Caco-2 (cell line): ENCODE measurements at regions not wholly inside any gene's neighbourhood (a gene's known extent, or its start where the extent isn't known, plus 50 kb on each side); places are given as distances from the start of the nearest gene placed in this dataset.

Experiments
- BruUV-seq: library from RNA; stranded (reverse); fragments of 400-500 nt; replicated peaks from 2 replicates; lab custom pipeline; 2021; lab: Mats Ljungman, UMichigan
- CTCF ChIA-PET: fragments of 300-600 bp; sonication (Branson Sonifier 250); formaldehyde crosslinking; loops from one replicate; lab custom pipeline; 2022; ENCODE audit warnings: antibody characterized with exemption; lab: Charles Lee
- POLR2A ChIA-PET: fragments of 300-600 bp; sonication (Branson Sonifier 250); formaldehyde crosslinking; loops from one replicate; lab custom pipeline; 2022; ENCODE audit warnings: antibody characterized with exemption; lab: Charles Lee
- DNase-seq, 2 experiments: peaks; one replicate each; pipeline versions ENCODE4 v3.0.0 to v3.0.0-alpha.2; 2020 to 2022
- H3K27me3 ChIP-seq: replicated peaks from 2 replicates; pipeline ENCODE4 v1.6.0; 2011; ENCODE audit warnings: low read length; ENCODE audit not compliant: control insufficient read depth, insufficient read depth
- H3K36me3 ChIP-seq: 2 replicates; pipeline ENCODE4 v1.5.1; 2011; ENCODE audit warnings: low read length; ENCODE audit not compliant: control insufficient read depth, insufficient read depth
- H3K4me1 ChIP-seq: fragments of 250-450 bp; sonication (Bioruptor Pico); 2 replicates; pipeline ENCODE4 v1.5.1; 2020; ENCODE audit warnings: mild to moderate bottlenecking
- H3K4me3 ChIP-seq: 2 replicates; pipeline ENCODE4 v1.5.1; 2011; ENCODE audit warnings: low read depth, mild to moderate bottlenecking, control low read depth, low read length
- H3K9me3 ChIP-seq: fragments of 250-450 bp; sonication (Bioruptor Pico); 2 replicates; pipeline ENCODE4 v1.5.1; 2020; ENCODE audit warnings: mild to moderate bottlenecking, moderate library complexity
- H3K27ac Mint-ChIP-seq: one replicate; pipeline ENCODE4 v1.8.0; 2022; ENCODE audit warnings: mixed read lengths; ENCODE audit not compliant: unreplicated experiment
- H3K27me3 Mint-ChIP-seq: one replicate; pipeline ENCODE4 v1.8.0; 2022; ENCODE audit warnings: mixed read lengths; ENCODE audit not compliant: insufficient read depth, unreplicated experiment
- H3K36me3 Mint-ChIP-seq: one replicate; pipeline ENCODE4 v1.8.0; 2022; ENCODE audit warnings: mild to moderate bottlenecking, mixed read lengths; ENCODE audit not compliant: insufficient read depth, unreplicated experiment
- H3K4me1 Mint-ChIP-seq: one replicate; pipeline ENCODE4 v1.8.0; 2022; ENCODE audit warnings: low read depth, mixed read lengths; ENCODE audit not compliant: unreplicated experiment
- H3K4me3 Mint-ChIP-seq: one replicate; pipeline ENCODE4 v1.8.0; 2022; ENCODE audit warnings: mild to moderate bottlenecking, moderate library complexity, mixed read lengths; ENCODE audit not compliant: unreplicated experiment
- H3K9me3 Mint-ChIP-seq: one replicate; pipeline ENCODE4 v1.8.0; 2022; ENCODE audit warnings: mixed read lengths; ENCODE audit not compliant: unreplicated experiment
- intact Hi-C: fragments of 100-400 bp; cut with micrococcal nuclease; formaldehyde crosslinking; loops from one replicate; pipeline ENCODE4 v1.10.0; 2022; ENCODE audit not compliant: unreplicated experiment
- TF ChIP-seq, protein P1 (sequence below), 2 experiments: fragments of 200-600 bp in 1 of 2; IDR thresholded peaks; 1 replicate in 1 of 2; 2 replicates in 1 of 2; pipeline versions ENCODE4 v1.5.1 to v1.8.0; 2011 to 2022; ENCODE audit warnings: antibody characterized with exemption in 1 of 2, control low read depth in 1 of 2, inconsistent platforms in 1 of 2, low read depth in 1 of 2, low read length in 1 of 2, mild to moderate bottlenecking in 1 of 2, moderate library complexity in 1 of 2; ENCODE audit not compliant: insufficient read depth in 1 of 2, severe bottlenecking in 1 of 2, unreplicated experiment in 1 of 2

DNA sequence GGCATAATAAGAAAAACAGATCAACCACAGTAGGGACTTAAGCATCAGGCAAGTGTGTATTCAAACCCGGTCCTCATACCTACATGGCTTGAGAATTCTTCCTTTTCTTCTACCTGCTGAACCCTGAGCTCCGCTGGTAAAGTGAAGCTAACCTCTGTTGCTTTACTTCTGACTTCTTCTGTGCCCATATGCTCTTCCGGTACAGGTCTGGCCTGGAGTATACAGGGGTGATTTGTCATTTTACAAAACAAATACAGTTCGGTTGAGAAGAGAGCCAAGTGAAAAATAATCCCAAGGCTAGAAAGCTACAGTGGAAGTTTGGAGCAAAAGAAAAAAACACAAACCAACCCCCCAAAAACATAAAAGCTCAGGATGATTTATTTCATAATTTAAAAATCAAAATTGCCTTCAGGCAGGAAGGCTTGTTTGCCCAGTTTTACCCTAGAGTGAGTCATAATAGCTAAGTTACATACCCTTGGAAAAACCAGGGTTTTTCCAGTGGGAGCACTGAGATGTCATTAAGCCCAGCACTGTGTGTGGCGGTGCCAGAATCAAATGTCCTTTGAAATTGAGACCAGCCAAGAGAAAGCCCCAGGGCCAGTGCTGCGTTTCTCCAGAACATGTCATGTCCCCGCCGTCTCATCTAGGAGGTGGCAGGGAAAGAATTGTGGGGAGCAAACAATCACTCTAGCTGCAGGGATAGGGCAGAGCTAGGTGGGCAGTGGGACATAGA lies 305.5 kb upstream of the ISX start:
- H3K9me3 Mint-ChIP-seq, result no peaks in the 10 kb centered on the region
- Histone ChIP-seq H3K27me3 (no peaks in the 10 kb centered on the region), H3K36me3 (no peaks in the 10 kb centered on the region), H3K4me3 (no peak overlapping the region), H3K4me1 (no peaks in the 10 kb centered on the region), H3K9me3 (no peaks in the 10 kb centered on the region)
- peaks cover 12% of the 10 kb centered on the region for H3K27me3 Mint-ChIP-seq
- BruUV-seq, result no TSS peak
- ChIA-PET POLR2A (no interaction called here), CTCF (no interaction called here)
- no peaks in the 10 kb centered on the region for H3K4me1 Mint-ChIP-seq
- no peaks in the 10 kb centered on the region for H3K36me3 Mint-ChIP-seq
- H3K27ac Mint-ChIP-seq, result no peak overlapping the region
- TF ChIP-seq, protein P1, sequence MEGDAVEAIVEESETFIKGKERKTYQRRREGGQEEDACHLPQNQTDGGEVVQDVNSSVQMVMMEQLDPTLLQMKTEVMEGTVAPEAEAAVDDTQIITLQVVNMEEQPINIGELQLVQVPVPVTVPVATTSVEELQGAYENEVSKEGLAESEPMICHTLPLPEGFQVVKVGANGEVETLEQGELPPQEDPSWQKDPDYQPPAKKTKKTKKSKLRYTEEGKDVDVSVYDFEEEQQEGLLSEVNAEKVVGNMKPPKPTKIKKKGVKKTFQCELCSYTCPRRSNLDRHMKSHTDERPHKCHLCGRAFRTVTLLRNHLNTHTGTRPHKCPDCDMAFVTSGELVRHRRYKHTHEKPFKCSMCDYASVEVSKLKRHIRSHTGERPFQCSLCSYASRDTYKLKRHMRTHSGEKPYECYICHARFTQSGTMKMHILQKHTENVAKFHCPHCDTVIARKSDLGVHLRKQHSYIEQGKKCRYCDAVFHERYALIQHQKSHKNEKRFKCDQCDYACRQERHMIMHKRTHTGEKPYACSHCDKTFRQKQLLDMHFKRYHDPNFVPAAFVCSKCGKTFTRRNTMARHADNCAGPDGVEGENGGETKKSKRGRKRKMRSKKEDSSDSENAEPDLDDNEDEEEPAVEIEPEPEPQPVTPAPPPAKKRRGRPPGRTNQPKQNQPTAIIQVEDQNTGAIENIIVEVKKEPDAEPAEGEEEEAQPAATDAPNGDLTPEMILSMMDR (IDR thresholded peaks at IDR 0.05; ENCODE audit: insufficient read depth in 1 of 2, low read depth in 1 of 2, low read length in 1 of 2, severe bottlenecking in 1 of 2, unreplicated experiment in 1 of 2), result no peak
- DNase-seq, result no peak
- H3K4me3 Mint-ChIP-seq, result no peak overlapping the region
- intact Hi-C loops, result no loop called here

DNA sequence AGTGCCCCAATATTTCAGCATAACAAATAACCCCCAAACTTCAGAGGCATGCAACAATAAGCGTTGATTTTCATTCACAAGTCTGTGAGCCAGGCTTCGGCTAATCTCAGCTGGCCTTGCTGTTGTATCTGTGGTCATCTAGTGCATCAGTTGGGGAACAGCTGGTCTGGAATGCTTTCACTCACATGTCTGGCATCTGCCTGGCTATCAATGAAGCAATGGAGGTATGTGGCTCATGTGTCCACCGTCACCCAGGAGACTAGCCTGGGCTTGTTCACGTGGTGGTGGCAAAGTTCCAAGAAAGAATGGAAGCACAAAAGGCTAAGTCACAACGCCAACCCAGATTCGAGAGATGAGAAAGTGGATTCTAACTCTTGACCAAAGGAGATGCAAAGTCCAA lies 304.8 kb upstream of the ISX start:
- Histone ChIP-seq H3K4me3 (no peak overlapping the region), H3K27me3 (no peaks in the 10 kb centered on the region), H3K4me1 (no peaks in the 10 kb centered on the region), H3K36me3 (no peaks in the 10 kb centered on the region), H3K9me3 (no peaks in the 10 kb centered on the region)
- ChIA-PET POLR2A (no interaction called here), CTCF (no interaction called here)
- BruUV-seq, result no TSS peak
- TF ChIP-seq, protein P1 (IDR thresholded peaks at IDR 0.05; ENCODE audit: insufficient read depth in 1 of 2, low read depth in 1 of 2, low read length in 1 of 2, severe bottlenecking in 1 of 2, unreplicated experiment in 1 of 2), result no peak
- H3K27ac Mint-ChIP-seq, result no peak overlapping the region
- no peak overlapping the region for H3K4me3 Mint-ChIP-seq
- H3K4me1 Mint-ChIP-seq, result no peaks in the 10 kb centered on the region
- H3K9me3 Mint-ChIP-seq, result no peaks in the 10 kb centered on the region
- no peak for DNase-seq
- intact Hi-C loops, result no loop called here
- no peaks in the 10 kb centered on the region for H3K36me3 Mint-ChIP-seq
- H3K27me3 Mint-ChIP-seq, result peaks cover 12% of the 10 kb centered on the region

DNA sequence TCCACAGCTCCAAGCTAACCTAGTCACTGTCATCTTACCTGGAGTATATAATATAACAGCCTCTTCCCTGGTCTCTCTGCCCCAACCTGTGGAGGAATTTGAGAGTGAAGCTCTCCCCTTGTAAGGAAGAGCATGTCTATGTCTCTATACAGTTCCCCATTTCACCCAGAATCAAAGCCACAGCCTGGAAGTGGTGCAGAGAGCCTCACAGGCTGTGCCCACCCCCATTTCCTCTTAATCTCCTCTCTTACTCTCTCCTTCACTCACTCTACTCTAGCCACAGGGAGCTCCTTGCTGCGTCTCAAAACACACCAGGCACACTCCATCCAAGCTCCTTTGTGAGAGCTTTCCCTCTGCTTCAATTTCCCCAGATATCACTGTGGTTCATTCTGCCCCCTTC lies 302.5 kb upstream of the ISX start:
- H3K4me3 Mint-ChIP-seq, result no peak overlapping the region
- no peaks in the 10 kb centered on the region for H3K36me3 ChIP-seq
- H3K4me3 ChIP-seq, result no peak overlapping the region
- H3K9me3 ChIP-seq, result no peaks in the 10 kb centered on the region
- CTCF ChIA-PET, result no interaction called here
- no peak for DNase-seq
- intact Hi-C loops, result no loop called here
- no peaks in the 10 kb centered on the region for H3K36me3 Mint-ChIP-seq
- TF ChIP-seq, protein P1 (IDR thresholded peaks at IDR 0.05; ENCODE audit: insufficient read depth in 1 of 2, low read depth in 1 of 2, low read length in 1 of 2, severe bottlenecking in 1 of 2, unreplicated experiment in 1 of 2), result no peak
- H3K9me3 Mint-ChIP-seq, result no peaks in the 10 kb centered on the region
- POLR2A ChIA-PET, result no interaction called here
- H3K27me3 ChIP-seq, result no peaks in the 10 kb centered on the region
- no peak overlapping the region for H3K27ac Mint-ChIP-seq
- no peaks in the 10 kb centered on the region for H3K4me1 ChIP-seq
- BruUV-seq, result no TSS peak
- peaks cover 14% of the 10 kb centered on the region for H3K27me3 Mint-ChIP-seq
- H3K4me1 Mint-ChIP-seq, result no peaks in the 10 kb centered on the region
